ENCODE measurements at regions not wholly inside any gene's neighbourhood (a gene's known extent, or its start where the extent isn't known, plus 50 kb on each side); places are given as distances from the start of the nearest gene placed in this dataset.
A peak's percentile ranks its signal among the peaks of the same experiment; 100 is the strongest.

DNA sequence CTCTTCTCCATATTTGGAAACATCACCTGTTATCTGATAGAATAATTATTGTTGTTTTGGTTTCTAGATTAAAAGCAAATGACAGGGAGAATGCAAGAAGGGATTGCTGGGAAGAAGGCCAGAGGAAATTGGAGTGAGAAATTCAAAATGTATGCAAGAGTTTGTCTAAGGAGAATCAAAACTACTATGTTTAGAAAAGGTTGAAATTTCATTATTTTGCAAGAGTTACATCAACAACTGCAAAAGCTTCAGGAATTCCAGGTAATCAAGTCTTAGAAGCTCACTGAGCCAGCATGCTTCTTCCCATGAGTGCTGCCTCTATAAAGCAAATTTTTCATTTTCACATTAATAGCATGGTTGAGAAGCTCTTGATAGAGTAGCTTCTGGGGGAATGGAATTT, 177.2 kb upstream of the GBE1 start:
- ATAC-seq (no peak), DNase-seq (ENCODE audit: low spot score) (no peak)

DNA sequence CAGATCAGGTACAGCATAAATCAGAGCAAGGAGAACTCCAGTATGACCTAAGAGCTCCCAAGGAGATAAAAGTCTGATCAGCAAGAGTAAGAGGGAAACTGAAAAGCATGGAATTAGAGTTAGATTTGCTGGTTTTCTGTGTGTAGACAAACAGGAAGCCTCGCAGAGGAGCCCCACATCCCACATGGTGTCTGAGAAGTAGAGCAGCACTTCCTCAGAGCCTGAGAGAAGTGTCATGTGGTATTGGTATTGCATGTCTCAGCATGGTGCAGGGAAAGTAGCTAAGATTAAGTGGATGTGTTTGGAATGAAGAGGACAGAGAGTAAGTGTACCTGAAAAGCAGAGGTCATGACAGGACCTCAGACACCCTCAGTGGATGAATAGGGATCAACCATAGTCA, 175.4 kb upstream of the GBE1 start:
- ATAC-seq (no peak), DNase-seq (ENCODE audit: low spot score) (no peak)

DNA sequence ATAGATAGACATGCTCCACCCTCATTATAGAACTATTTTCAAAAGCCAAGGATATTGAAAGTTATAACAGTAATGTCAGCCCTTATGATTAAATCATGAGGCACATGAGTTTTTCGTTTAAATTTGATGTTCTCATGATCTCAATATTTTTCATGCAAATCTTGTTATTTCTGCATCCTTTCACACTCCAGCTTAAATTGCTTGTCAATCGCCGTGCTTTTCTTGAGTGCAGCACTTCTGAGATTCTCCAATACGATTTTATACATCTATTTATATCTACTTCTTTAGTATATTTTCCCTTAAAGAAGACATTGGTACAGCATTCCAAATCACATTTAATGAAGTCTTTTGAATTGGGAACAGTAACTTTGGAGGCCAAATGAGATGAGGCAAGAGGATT, 171.2 kb upstream of the GBE1 start:
- DNase-seq (ENCODE audit: low spot score) (no peak), ATAC-seq (no peak)

DNA sequence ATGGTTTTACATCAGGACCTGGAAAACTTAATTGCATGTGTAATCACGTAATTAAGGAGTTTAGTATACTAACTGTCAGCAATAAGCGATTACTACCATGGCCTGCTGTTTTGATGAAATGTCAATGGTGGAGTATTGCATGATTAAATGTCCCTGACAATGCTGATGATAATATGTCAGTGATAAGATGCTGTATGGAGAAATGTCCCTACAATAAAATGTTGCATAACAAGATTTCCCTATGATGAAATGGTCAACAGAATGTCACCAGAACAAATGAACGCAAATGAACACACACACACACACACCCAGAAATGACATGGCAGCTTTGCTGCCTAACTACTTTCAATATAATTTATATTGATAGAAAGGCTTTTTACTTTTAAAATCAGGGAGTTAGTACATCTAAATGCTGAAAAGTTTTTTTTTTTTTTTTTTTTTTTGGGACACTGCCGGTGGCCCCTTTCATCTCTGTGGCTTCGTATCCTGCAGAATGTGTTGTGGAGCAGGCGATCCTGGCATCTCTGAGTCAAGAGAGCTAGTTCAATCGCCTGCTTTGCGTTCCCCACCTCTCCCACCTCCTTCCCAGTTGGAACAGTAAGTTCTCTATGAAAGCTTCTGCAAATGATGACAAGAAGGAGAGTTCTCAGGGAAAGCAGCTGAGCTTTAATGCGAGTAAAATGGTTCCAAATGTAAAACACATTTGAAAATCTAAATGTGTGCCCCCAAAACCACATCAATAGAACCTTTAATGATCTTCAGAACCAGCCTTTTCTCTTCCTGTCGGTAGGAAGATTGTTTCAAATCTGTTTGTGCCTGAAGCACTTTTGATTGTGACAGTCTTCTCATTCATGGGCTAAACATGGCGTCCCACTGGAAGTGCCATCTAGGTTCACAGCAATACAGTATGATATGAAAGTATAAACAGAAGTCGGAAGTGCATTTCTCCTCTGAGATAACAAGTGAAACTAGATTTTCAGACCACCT, 170.1 kb upstream of the GBE1 start:
- ATAC-seq, result no peak

DNA sequence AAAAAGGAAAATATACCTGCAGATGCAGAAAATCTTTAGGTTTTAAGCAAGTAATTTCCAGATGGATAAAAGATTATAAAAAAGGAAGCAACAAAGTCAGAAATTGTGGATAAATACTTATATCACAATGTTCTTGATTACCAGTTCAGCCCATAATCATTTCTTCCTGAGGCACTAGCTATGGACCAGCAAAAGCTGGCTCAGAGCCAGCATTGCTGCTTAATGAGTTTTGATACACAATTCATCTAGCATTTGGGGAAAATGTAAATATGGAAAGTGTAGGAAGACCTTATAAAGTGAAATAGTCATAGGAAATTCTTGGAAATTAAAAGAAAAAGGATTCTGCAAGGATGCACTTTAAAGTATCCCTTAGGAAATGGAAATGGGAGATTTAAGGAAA, 168.3 kb upstream of the GBE1 start:
- DNase-seq (ENCODE audit: low spot score) (no peak), ATAC-seq (no peak)

More for the DNA sequence above, 170.1 kb upstream of the GBE1 start:
- no peak for DNase-seq (ENCODE audit: low spot score)

DNA sequence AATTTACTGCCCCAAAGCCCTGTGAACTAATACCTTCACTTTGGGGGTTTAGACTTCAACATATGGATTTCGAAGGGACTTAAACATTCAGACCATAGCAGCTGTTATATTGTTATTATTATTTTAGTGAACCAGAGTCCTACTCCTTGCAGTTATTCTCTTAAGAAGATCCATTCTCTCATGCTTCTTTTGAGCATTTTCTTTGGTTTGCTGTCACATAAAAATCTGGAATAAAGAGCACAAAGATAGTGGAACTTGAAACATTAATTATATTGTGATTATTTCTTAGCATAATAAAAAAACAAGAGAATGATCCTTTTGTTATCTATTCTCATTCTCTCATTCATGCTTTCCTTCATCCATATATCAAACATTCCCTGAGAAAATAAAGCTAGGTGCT, 166.4 kb upstream of the GBE1 start:
- ATAC-seq (no peak), DNase-seq (ENCODE audit: low spot score) (no peak)

DNA sequence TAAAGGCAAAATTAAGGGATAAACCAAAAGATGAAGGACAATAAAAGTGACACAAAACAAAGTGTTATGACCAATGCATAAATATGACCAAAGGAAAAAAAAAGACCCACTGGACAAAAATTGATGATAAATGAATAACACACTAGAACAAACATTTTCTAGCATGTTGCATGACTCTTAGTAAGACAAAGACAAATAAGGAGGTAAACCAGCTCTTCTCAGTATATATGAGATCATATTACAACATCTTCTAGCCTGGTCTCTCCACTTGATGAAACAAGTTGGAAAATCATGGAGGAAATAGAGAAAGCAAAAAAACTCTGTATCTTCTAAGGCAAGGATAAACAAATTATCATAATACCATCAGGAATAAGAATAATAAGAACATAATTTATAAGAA, 163.9 kb upstream of the GBE1 start:
- DNase-seq (ENCODE audit: low spot score), result no peak
- no peak for ATAC-seq

DNA sequence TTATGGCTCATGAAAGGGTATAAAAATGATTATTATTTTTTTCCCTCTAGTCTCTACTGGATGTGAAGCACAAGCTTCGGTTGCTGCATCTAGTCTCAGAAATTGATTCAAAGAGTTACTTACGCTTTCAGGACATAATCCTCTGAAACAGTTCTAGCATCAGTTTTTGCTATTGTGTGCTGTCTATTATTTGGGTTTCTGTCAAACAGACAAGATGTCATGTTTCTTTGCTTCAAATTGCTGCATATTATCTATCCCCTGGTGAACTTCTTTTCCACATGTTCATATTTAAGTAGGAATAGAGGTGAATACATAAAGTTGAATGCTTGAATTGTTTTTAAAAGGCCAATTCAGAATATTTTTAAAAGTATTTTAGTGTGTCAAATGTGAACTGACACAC, 161.6 kb upstream of the GBE1 start:
- DNase-seq (ENCODE audit: low spot score) (no peak), ATAC-seq (no peak)

DNA sequence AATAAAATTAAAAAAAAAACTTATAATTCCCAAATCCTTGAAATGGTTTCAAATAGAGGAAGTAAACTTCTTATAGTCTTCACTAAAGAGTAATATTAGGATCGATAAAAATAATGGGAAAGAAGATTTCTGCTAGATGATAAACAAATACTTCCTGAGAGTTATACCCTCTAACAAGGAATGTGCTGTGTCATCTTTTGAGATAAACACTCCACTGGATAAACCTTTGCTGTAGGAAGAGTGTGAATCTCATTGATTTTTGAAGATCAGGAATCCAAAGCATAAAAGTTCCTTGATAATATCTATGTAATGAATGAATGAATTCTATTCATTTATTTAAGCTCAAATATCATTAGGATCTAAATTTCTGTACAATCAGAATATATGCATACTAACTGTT, 161.0 kb upstream of the GBE1 start:
- ATAC-seq (no peak), DNase-seq (ENCODE audit: low spot score) (no peak)

DNA sequence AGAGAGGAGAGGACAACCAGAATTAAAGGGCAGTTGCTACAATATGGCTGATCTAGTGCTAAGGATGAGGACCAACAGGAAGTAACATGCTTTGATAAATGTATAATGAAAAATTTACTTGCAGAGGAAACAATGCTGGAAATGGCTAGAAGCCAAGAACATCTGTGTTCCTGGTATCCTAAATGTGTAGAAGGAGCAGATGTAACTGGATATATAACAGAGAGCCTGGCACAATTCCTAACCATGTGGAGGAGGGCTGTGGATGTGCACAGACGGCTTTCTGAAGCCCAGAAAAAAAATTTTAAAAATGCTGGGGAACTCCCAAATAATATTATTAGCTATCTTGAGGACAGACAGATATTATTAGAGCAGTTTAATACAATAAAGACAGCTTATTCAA, 159.4 kb upstream of the GBE1 start:
- no peak for DNase-seq (ENCODE audit: low spot score)
- no peak for ATAC-seq

DNA sequence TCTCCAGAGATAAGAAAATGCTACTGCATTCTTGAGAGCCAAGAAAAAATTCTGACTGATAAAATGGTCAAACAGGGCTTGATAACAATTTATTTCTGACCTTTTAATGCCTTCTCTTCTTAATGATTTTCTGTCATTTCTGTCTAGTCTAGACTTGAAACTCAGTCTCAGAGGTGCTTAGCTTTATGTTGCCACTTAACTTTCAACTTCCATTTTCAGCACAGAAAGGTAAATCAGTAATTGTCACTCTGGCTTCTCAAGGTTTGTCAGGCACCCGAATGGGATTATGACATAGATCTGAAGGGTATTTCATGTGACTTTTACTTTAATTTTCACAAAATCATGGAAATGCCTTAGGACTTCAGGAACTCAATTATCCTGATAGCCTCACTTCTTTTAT, 155.4 kb upstream of the GBE1 start:
- ATAC-seq (no peak), DNase-seq (ENCODE audit: low spot score) (no peak)

DNA sequence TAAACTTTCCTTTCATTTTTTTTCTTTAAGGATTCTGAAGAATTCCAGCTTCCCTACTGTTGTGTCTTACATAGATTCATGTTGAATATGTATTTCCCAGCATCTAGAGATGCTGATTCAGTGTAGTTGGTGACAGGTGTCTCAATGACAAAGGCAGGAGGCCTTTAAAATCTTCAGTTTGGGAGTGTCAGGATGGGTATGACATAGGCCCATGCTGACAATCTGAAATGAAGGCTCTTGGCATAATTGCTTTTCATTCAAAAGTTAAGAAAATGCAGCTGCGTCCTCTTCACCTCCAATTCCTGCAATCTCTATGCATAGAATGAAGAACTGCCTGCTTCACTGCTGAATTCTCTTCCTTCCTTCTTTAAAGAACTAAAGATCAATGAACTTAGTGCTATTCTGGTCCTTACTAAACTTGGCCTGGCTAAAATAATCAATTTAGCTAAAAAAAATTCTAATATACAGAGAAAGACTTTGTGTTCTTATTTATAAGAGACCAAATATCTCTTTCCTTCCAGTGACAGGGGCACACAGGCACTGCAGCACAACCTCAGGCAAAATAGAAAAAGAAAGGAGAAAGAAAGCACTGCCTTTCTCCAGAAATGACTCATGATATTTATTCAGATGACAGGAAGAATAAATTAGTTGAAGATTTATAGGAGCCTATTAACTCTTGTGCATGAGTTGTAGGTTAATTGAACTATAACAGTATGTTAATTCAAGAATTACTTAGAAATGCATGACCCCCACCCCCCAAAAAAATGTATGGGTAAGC, 152.6 kb upstream of the GBE1 start:
- ATAC-seq (no peak), DNase-seq (ENCODE audit: low spot score) (no peak)

DNA sequence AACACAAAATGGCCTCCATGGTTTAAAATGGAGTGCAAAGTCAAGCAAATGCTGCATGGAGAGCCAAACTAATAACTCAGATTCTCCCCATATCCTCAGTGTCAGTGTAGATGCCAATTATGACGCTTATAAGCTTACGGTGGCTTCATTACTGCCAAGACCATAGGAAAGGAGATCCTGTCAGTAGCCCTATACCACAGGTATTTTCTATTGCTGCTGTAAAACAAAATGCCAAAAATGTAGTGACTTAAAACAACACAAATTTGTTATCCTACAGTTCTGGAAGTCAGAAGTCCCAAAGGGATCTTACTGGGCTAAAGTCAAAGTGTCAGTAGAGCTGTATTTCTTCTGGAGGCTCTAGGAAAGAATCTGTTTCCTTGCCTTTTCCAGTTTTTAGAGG, 149.8 kb upstream of the GBE1 start:
- ATAC-seq, result no peak

DNA sequence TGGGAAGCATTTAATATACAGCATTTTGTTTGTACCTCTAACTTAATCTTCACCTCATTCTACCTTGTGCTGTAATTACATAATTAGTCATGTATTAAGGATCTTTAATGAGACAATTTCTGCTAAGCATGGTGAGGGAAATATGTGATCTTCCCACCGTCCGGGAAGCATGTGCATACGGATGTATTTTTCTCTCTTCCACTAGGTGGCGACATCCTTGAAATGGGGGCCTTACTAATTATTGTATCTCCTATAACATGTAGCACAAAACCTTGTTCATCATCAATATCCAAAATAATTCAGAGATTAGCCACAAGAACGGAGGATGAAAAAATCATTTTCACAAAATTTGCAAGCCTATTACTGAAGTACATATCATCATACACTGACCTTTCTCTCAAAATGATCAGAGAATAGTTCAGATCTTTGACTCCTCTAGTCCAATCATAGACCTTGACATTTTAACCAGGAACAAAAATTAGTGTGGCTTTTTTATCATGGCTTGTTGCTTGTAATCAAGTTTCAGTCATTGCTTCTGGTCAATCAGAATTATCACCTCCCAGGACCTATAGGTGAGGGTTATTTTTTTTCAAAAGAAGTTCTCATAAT, 148.9 kb upstream of the GBE1 start:
- DNase-seq (ENCODE audit: low spot score) (no peak), ATAC-seq (peak; percentile 88)

More for the DNA sequence above, 149.8 kb upstream of the GBE1 start:
- no peak for DNase-seq (ENCODE audit: low spot score)

DNA sequence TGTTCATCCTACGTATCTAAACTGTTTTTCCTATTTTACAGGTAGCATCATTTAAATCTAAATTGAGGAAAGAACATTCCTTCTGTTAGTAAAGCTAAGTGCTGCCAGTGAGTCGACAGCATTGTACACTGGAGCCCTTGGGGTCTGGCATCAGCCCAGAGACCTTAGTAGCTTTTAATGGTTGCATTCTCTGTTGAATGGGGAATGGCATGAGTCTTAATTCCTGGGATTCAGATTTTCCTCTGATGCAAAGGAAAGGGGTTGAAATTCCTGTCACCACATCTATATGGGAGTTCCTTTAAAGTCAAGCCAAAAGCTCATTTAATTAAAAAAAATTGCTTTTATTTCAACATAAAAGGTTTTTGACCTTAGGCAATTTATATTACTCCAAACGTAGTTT, 148.4 kb upstream of the GBE1 start:
- DNase-seq (ENCODE audit: low spot score) (no peak), ATAC-seq (no peak)

DNA sequence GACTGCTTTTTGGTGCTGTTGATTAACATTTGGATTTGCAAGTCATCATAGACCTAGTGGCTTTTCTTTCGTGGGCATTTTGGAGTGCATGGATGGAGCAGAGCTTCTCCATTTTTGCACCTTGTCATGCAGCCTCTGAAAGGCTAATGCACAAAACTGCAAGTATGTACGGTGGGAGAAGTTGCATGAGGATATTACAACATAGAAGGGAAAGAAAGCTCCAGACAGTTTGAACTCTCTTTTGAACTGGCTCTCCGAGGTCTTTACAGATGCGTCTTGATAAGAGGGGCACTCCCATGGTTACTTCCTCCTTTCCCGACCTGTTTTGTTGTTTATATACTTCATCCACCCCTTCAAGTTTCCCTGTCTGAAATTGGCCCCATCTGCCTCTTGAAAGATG, 147.1 kb upstream of the GBE1 start:
- no peak for ATAC-seq

DNA sequence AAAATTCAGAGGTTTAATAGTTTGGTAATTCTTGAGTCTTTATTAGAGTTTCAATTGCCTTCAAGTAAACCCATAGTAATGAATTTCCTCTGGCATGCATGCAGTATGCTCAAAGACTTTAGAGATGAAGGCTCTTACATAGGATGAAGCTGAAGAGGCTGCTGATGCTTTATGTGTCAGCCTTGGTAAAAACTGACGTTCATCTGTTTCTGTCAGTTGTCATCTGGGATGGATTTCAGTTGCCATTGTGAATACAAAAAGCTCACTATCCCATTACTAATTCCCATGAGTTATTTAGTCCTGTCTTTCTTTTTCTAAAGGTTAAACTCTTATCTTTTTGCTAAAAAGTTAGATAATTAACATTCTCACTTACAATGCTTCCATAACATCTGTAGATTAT, 136.9 kb upstream of the GBE1 start:
- no peak for ATAC-seq
- DNase-seq (ENCODE audit: low spot score), result no peak

More for the DNA sequence above, 147.1 kb upstream of the GBE1 start:
- no peak for DNase-seq (ENCODE audit: low spot score)

DNA sequence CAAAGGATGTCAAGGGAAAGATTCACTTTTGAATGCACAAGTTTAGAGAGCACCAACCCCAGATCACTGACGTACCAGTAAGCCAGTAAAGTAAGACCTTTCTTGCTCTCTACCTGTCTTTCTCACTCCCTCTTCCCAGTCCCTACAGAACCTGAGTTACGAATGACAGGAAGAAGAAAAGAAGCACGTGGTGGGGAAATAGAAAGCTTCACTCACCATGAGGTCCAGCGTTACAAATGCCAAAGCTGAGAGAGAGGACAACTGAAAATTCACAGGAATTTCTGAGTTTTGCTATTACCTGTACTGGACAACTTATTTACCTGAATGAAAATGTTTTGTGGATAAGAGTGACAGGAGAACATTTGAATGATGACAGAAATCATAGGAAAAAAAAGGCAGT, 133.2 kb upstream of the GBE1 start:
- no peak for ATAC-seq

DNA sequence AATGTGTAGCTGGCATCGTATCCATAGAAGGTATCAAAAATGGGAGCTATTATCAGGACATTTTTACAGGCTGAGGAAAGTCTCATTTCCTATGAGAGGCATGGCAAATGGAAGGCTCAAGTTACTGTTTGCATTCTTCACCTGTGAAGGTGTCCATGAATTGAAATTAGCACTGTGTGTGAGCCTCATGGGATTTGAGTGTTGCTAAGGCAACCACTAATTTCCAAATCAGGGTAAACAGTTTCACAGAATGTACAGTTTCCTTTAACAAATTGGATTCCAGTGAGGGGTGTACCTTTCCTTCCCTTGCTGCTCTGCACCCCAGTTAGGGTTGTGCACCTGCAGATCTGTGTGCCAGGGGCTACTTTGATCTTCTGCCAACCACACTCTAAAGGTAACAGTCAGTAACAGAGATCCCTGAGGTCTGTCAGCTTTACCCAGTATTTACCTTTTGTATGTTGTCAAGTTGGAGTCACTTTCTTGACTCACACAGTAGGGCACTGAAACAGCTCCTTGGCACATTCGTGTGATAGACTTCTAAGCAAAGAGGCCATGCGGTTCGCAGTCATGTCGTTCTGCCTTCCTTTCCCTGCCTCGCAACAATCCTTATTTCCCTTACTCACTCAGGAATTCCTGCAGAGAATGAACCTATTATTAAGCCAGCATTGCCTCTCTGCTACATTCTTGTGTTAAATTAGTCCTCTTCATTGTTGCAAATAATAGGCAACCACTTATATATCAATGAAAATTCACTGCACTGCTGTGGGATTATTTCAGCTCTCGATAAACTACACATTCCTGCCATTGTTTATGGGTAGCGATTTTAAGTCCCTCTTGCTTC, 129.8 kb upstream of the GBE1 start:
- DNase-seq (ENCODE audit: low spot score) (no peak), ATAC-seq (no peak)

More for the DNA sequence above, 133.2 kb upstream of the GBE1 start:
- DNase-seq (ENCODE audit: low spot score), result no peak

DNA sequence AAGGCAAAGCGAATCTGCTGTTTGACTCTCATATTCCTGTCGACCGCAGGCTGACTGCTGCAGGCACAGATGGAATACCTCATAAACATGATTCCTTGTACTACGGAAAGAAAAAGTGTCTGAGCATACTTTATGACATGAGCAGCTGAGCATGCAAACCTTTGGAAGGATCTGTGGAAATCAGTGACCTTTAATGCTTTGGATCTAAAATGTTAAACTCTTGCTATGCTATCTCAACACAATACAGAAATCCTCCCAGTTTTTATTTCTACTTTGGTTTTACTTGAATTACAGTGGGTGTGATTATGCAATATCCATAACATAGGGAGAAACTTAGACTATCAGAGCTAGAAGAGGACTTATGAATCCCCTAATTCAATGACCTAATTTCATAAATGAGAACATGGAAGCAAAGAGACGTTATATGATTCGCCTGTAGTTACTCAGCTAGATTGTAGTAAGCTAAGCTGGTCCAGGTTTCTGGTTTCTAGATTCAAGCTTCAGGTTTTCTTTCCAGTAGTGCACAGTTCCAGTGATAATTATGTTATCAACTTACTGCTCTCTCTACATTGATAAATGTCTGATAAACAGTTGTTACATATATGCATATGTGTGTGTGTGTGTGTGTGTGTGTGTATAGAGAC, 127.6 kb upstream of the GBE1 start:
- DNase-seq (ENCODE audit: low spot score), result no peak
- ATAC-seq, result no peak

Measured in left lobe of liver (tissue), 2 donors.